A549 (cell line): ENCODE measurements at regions not wholly inside any gene's neighbourhood (a gene's known extent, or its start where the extent isn't known, plus 50 kb on each side); places are given as distances from the start of the nearest gene placed in this dataset.

Experiments
- CBX8 ChIP-seq: fragments of 200-600 bp; sonication (generic); IDR thresholded peaks from 2 replicates; pipeline ENCODE4 v1.6.1; 2016
- CTCF ChIP-seq: fragments of >200 bp; sonication (Bioruptor Twin); formaldehyde crosslinking; IDR thresholded peaks from 3 replicates; pipeline ENCODE4 v1.5.1; 2016
- MAX ChIP-seq: IDR thresholded peaks from 2 replicates; pipeline ENCODE4 v1.6.1; 2012
- MAZ ChIP-seq: fragments of 150-350 bp; IDR thresholded peaks from 2 replicates; pipeline ENCODE4 v1.6.1; 2014; ENCODE audit warnings: antibody characterized with exemption, low read depth, low read length, borderline replicate concordance
- POLR2A ChIP-seq: IDR thresholded peaks from 2 replicates; pipeline ENCODE4 v1.6.1; 2012; ENCODE audit warnings: mild to moderate bottlenecking, low read length
- POLR2AphosphoS2 ChIP-seq: conservative IDR thresholded peaks from 2 replicates; pipeline ENCODE4 v1.6.1; 2012; ENCODE audit warnings: low read length, improper control_type of control experiment, inconsistent platforms
- REST ChIP-seq: fragments of 200-600 bp; sonication (generic); IDR thresholded peaks from 2 replicates; pipeline ENCODE4 v1.6.1; 2016; ENCODE audit warnings: antibody characterized with exemption, mild to moderate bottlenecking, moderate library complexity
- ZNF302 ChIP-seq: fragments of 250-450 bp; sonication (Bioruptor Pico); IDR thresholded peaks from 2 replicates; pipeline ENCODE4 v1.9.0; 2021; ENCODE audit warnings: inconsistent platforms, mild to moderate bottlenecking, moderate library complexity
- TF ChIP-seq, protein P1 (sequence below): fragments of 450-650 bp; IDR thresholded peaks from 2 replicates; pipeline ENCODE4 v1.6.1; 2014; ENCODE audit warnings: antibody characterized with exemption
- TF ChIP-seq, protein P2 (sequence below): fragments of 250-450 bp; sonication (Bioruptor Pico); IDR thresholded peaks from 2 replicates; pipeline ENCODE4 v1.5.0; 2021; ENCODE audit warnings: mild to moderate bottlenecking, moderate library complexity, borderline replicate concordance

- TF ChIP-seq, protein P1, sequence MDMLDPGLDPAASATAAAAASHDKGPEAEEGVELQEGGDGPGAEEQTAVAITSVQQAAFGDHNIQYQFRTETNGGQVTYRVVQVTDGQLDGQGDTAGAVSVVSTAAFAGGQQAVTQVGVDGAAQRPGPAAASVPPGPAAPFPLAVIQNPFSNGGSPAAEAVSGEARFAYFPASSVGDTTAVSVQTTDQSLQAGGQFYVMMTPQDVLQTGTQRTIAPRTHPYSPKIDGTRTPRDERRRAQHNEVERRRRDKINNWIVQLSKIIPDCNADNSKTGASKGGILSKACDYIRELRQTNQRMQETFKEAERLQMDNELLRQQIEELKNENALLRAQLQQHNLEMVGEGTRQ, result no peak
- no peak for TF ChIP-seq MAX
- no peak for TF ChIP-seq POLR2A
- no peak for TF ChIP-seq CBX8
- no peak for TF ChIP-seq CTCF
- TF ChIP-seq, protein P2, sequence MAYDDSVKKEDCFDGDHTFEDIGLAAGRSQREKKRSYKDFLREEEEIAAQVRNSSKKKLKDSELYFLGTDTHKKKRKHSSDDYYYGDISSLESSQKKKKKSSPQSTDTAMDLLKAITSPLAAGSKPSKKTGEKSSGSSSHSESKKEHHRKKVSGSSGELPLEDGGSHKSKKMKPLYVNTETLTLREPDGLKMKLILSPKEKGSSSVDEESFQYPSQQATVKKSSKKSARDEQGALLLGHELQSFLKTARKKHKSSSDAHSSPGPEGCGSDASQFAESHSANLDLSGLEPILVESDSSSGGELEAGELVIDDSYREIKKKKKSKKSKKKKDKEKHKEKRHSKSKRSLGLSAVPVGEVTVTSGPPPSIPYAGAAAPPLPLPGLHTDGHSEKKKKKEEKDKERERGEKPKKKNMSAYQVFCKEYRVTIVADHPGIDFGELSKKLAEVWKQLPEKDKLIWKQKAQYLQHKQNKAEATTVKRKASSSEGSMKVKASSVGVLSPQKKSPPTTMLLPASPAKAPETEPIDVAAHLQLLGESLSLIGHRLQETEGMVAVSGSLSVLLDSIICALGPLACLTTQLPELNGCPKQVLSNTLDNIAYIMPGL, result no peak
- TF ChIP-seq REST, result no peak
- no peak for TF ChIP-seq MAZ
- no peak for TF ChIP-seq ZNF302 (CRISPR knock-in tag)
- TF ChIP-seq POLR2AphosphoS2, result no peak
These were observed 74.8 kb downstream of the MACIR start for GRCh38 chr5:103333376-103333775.
